Cardiac fibroblast (primary cell): ENCODE measurements at regions not wholly inside any gene's neighbourhood (a gene's known extent, or its start where the extent isn't known, plus 50 kb on each side); places are given as distances from the start of the nearest gene placed in this dataset.

Source experiments
- DNase-seq, 2 donors: peaks; one replicate each; pipeline versions ENCODE4 v3.0.0 to v3.0.0-alpha.2; 2010; ENCODE audit warnings: low read depth in 2 of 2
- H3K4me3 ChIP-seq, 2 donors: replicated peaks in 1 of 2; 1 replicate in 1 of 2; 2 replicates in 1 of 2; pipeline ENCODE4 v1.5.1; 2011; ENCODE audit warnings: low read depth in 2 of 2, low read length in 2 of 2, mild to moderate bottlenecking in 2 of 2, moderate library complexity in 1 of 2
- CTCF ChIP-seq: IDR thresholded peaks from one replicate; pipeline ENCODE4 v1.5.1; 2011; ENCODE audit warnings: low read depth, mild to moderate bottlenecking, low read length, inconsistent platforms

DNA sequence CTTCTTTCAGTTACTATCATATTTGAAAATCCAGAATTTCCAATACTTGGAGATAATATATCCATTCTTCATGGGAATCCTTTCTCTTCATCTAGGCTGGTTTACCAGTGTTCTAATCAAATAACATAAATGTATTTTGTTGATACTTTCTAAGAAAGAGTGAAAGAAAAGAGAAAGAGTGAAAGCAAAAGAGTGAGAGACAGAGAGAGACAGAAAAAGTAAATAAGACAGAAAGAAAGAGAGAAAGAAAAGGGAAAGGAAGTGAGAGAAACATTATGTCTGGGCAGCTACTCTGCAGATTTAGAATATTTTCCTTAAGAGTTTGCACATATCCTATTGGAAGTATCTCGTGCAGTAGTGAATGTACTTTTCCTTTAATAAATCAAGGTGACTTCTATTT lies 781.0 kb upstream of the GJE1 start:
- TF ChIP-seq CTCF = no peak
- H3K4me3 ChIP-seq = no peak overlapping the region
- DNase-seq = no peak

DNA sequence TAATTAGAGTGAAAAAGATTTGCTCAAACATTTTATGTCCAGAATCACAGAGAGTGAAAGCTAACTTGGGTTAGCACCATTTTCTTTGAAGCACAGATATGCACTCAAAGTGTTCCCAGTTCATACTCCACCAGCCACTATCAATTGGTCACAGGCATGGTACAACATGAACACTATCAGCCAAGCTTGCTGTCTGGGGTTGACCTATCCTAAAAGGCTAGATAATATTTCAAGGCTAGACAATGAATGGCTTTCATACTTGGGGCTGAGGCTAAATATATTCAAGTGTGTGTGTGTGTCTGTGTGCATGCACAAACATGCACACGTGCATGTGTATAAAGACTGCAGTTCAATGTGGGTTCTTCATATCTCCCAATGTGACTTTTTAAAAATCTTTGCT lies 783.0 kb upstream of the GJE1 start:
- no peak overlapping the region for H3K4me3 ChIP-seq
- TF ChIP-seq CTCF = no peak
- no peak for DNase-seq

DNA sequence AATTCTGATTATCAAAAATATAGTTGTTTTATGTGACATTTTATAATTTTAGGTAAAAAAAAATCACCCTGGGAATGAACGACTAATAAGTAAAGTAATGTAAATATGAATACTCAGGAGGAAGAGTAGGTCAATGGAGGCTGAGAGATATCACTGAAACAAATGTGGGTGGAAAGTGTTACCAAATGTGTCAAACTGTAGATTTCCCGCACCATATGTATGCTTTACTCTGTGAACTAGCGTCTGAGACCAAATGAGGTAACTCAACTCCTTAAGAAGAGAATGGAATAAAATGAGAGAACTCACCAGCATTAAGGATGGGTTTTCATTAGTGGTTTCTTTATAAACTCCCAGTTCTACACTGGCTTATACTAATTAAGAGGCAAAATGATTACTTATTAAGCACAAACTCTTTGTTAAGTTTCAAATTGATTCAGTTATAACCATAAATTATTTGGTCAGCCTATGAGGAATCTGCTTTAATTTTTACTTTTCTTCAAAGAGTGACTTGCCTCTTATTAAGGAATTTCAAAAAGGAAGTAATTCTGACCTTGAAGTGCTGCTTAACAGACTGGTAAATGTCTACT lies 784.7 kb upstream of the GJE1 start:
- no peak for TF ChIP-seq CTCF
- DNase-seq = no peak
- H3K4me3 ChIP-seq = no peak overlapping the region

- TF ChIP-seq CTCF = no peak
- peak in 1 of 2 donors; percentile 31 for DNase-seq
- H3K4me3 ChIP-seq = no peak overlapping the region
Observed at GRCh38 chr6:141347086-141347485, 785.6 kb upstream of the GJE1 start.

DNA sequence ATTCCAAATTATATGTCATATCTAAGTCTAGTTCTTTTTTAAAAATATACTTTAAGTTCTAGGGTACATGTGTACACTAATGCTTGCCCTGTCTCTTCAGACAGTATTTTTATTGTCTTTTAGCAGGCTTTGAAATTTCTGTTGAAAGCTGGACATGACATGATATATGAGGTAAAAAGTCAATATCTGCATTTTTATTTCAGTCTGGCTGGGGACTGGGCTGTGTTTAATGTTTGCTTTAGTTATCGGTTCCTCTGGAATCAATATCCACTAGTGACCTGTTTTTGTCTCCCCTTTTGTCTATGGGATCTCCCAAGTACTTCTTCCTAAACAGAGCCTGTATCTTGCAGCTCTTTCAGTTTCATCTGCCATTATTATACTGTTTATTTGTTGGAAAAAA lies 786.2 kb upstream of the GJE1 start:
- no peak for DNase-seq
- H3K4me3 ChIP-seq = no peak overlapping the region
- no peak for TF ChIP-seq CTCF

DNA sequence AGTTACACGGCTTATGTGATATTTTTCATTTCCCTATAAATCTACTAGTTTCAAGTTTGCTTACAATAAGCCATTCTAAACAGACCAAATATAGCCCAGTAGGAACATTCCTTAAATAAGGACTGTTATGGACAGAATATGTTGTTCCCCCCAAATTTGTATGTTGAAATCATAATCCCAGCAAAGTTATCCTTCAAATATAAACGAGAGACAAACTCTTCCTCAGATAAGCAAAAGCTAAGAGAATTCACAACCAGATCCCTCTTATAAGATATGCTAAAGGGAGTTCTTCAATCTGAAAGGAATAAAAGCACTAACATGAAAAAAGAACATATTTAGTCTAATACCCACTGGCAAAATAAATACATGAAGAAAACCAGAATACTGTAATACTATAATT lies 795.5 kb upstream of the GJE1 start:
- H3K4me3 ChIP-seq = no peak overlapping the region
- DNase-seq = no peak
- no peak for TF ChIP-seq CTCF

GRCh38 chr6:141335477-141336273 lies 797.0 kb upstream of the GJE1 start:
- DNase-seq = no peak
- no peak for TF ChIP-seq CTCF

More at GRCh38 chr6:141335477-141336273, 797.0 kb upstream of the GJE1 start:
- no peak overlapping the region for H3K4me3 ChIP-seq
